K562 (cell line): ENCODE measurements at regions not wholly inside any gene's neighbourhood (a gene's known extent, or its start where the extent isn't known, plus 50 kb on each side); places are given as distances from the start of the nearest gene placed in this dataset.

Experiments
- ATAC-seq: fragments of 200-7000 bp; cut with Tn5 transposase; 3 replicates; pipeline ENCODE4 v1.9.1; 2020; ENCODE audit warnings: moderate library complexity
- BruUV-seq: library from RNA; stranded (reverse); fragments of 400-500 nt; replicated peaks from 2 replicates; lab custom pipeline; 2021; lab: Mats Ljungman, UMichigan
- CTCF ChIA-PET: fragments of 300-600 bp; formaldehyde crosslinking; extraction: SDS; loops from one replicate; lab custom pipeline; 2021; ENCODE audit warnings: low intra/inter-chr PET ratio; lab: Yijun Ruan, JAX
- POLR2A ChIA-PET: fragments of 300-600, 350-650 bp; sonication (Branson Sonifier 250); formaldehyde crosslinking; extraction: SDS; loops from one replicate; lab custom pipeline; 2021; ENCODE audit warnings: antibody characterized with exemption, inconsistent platforms; lab: Yijun Ruan, JAX
- DNase-seq, 4 experiments: peaks; one replicate each; pipeline versions ENCODE4 v3.0.0 to v3.0.0-alpha.2; 2011 to 2018; ENCODE audit warnings: low spot score in 3 of 4, mixed read lengths in 3 of 4; ENCODE audit errors: extremely low read depth in 1 of 4
- FAIRE-seq: peaks from 2 replicates; lab custom pipeline; 2011; peaks lifted over from hg19 to GRCh38; lab: Jason Lieb, UNC
- H2AFZ ChIP-seq: 2 replicates; pipeline ENCODE4 v1.6.0; 2011; ENCODE audit warnings: low read depth, low read length, control low read depth, inconsistent platforms
- H3K27ac ChIP-seq: fragments of 200-600 bp; 3 replicates; pipeline ENCODE4 v1.8.0; 2011; ENCODE audit warnings: low read depth, mild to moderate bottlenecking, control low read depth, inconsistent platforms, low read length, moderate library complexity, mixed read lengths; ENCODE audit errors: extremely low read depth
- H3K27me3 ChIP-seq, 2 experiments: fragments of 300-600 bp in 1 of 2; 2 replicates in 1 of 2; 3 replicates in 1 of 2; pipeline versions ENCODE4 v1.6.0 to v1.8.0; 2011; ENCODE audit warnings: inconsistent platforms in 2 of 2, low read length in 2 of 2, mild to moderate bottlenecking in 1 of 2, mixed read lengths in 1 of 2, moderate library complexity in 1 of 2; ENCODE audit not compliant: control insufficient read depth in 2 of 2, insufficient read depth in 2 of 2
- H3K36me3 ChIP-seq: fragments of 300-600 bp; 3 replicates; pipeline ENCODE4 v1.8.0; 2011; ENCODE audit warnings: mild to moderate bottlenecking, low read length, inconsistent platforms; ENCODE audit not compliant: control insufficient read depth, insufficient read depth
- H3K4me1 ChIP-seq, 2 experiments: fragments of 200-600 bp in 1 of 2; replicated peaks in 1 of 2; 2 replicates in 1 of 2; 3 replicates in 1 of 2; pipeline versions ENCODE4 v1.5.1 to v1.8.0; 2011; ENCODE audit warnings: inconsistent platforms in 2 of 2, low read length in 2 of 2, mild to moderate bottlenecking in 1 of 2, mixed read lengths in 1 of 2, moderate library complexity in 1 of 2; ENCODE audit not compliant: control insufficient read depth in 2 of 2, insufficient read depth in 2 of 2
- H3K4me2 ChIP-seq: 2 replicates; pipeline ENCODE4 v1.6.1; 2011; ENCODE audit warnings: low read length, control low read depth, inconsistent platforms, mixed read lengths; ENCODE audit not compliant: insufficient read depth
- H3K4me3 ChIP-seq: fragments of 200-600 bp; sonication (generic), shearing (Covaris generic); 2 replicates; pipeline ENCODE4 v1.5.1; 2016; ENCODE audit warnings: control low read depth, inconsistent platforms
- H3K79me2 ChIP-seq: fragments of 200-600 bp; 3 replicates; pipeline ENCODE4 v1.8.0; 2011; ENCODE audit warnings: low read length, inconsistent platforms; ENCODE audit not compliant: control insufficient read depth, insufficient read depth
- H3K9ac ChIP-seq, 2 experiments: 2 replicates each; pipeline versions ENCODE4 v1.6.0 to v1.6.1; 2011; ENCODE audit warnings: low read depth in 2 of 2, low read length in 2 of 2, control low read depth in 1 of 2, inconsistent platforms in 1 of 2, mild to moderate bottlenecking in 1 of 2, mixed read lengths in 1 of 2; ENCODE audit not compliant: insufficient read depth in 1 of 2
- H3K9me1 ChIP-seq: one replicate; pipeline ENCODE4 v1.6.0; 2011; ENCODE audit warnings: inconsistent platforms, mild to moderate bottlenecking, low read length, moderate library complexity; ENCODE audit not compliant: control insufficient read depth, insufficient read depth
- H3K9me3 ChIP-seq: replicated peaks from 2 replicates; pipeline ENCODE4 v1.5.1; 2011; ENCODE audit warnings: low read depth, low read length, inconsistent platforms; ENCODE audit not compliant: control insufficient read depth, insufficient read depth
- H4K20me1 ChIP-seq: replicated peaks from 2 replicates; pipeline ENCODE4 v1.6.1; 2011; ENCODE audit warnings: low read length, inconsistent platforms, mixed read lengths; ENCODE audit not compliant: control insufficient read depth, insufficient read depth
- ELF4 ChIP-seq: fragments of 450-650 bp; formaldehyde crosslinking; IDR thresholded peaks from 2 replicates; pipeline ENCODE4 v1.4.0; 2022; ENCODE audit warnings: missing genetic modification characterization
- EP400 ChIP-seq: fragments of 450-650 bp; IDR thresholded peaks from 2 replicates; pipeline ENCODE4 v1.6.1; 2017; ENCODE audit warnings: antibody characterized with exemption, mild to moderate bottlenecking, moderate library complexity
- PURB ChIP-seq: sonication (generic); formaldehyde crosslinking; IDR thresholded peaks from 2 replicates; pipeline ENCODE4 v1.9.0; 2021; ENCODE audit warnings: low read depth, mild to moderate bottlenecking, missing genetic modification reagents
- SMAD4 ChIP-seq: fragments of 250-450 bp; sonication (Bioruptor Pico); conservative IDR thresholded peaks from 2 replicates; pipeline ENCODE4 v1.8.0; 2021; ENCODE audit warnings: inconsistent platforms, mild to moderate bottlenecking, moderate library complexity
- WGBS: fragments of 100-300 bp; shearing (Covaris generic); methylation state at CpG from one replicate; pipeline ENCODE4 v1.1.6; 2016; ENCODE audit warnings: low coverage, mixed read lengths; ENCODE audit not compliant: insufficient coverage; ENCODE audit errors: missing lambda C conversion rate; 5-methylcytosine and 5-hydroxymethylcytosine counted together
- in situ Hi-C: fragments of 300-500 bp; cut with MboI; formaldehyde crosslinking; loops from 4 replicates; pipeline ENCODE4 v1.15.0; 2018; ENCODE audit warnings: inconsistent platforms, mixed read lengths
- intact Hi-C: fragments of 100-400 bp; cut with micrococcal nuclease; formaldehyde crosslinking; loops from 2 replicates; pipeline ENCODE4 v1.14.2; 2022
- TF ChIP-seq, protein P1 (sequence below): sonication (generic); formaldehyde crosslinking; IDR thresholded peaks from 2 replicates; pipeline ENCODE4 v1.8.0; 2023; ENCODE audit warnings: mild to moderate bottlenecking, missing genetic modification reagents

- Histone ChIP-seq H3K9ac (no peak overlapping the region), H3K4me3 (no peak overlapping the region), H3K9me1 (peaks cover 4% of the 10 kb centered on the region), H4K20me1 (peaks cover 5% of the 10 kb centered on the region), H3K27ac (no peak overlapping the region), H3K9me3 (no peaks in the 10 kb centered on the region), H3K79me2 (no peaks in the 10 kb centered on the region), H3K4me1 (no peaks in the 10 kb centered on the region; a peak in 3 of 5 replicates), H2AFZ (no peak overlapping the region), H3K4me2 (no peak overlapping the region), H3K36me3 (no peaks in the 10 kb centered on the region), H3K27me3 (peaks cover 25 to 98% of the 10 kb centered on the region in 2 experiments; a peak in 4 of 5 replicates)
- no peak for FAIRE-seq
- in situ Hi-C loops (no loop called here), intact Hi-C loops (loop anchor here (5.0 kb wide), 1 partner anchor 113 kb away; no protein-coding TSS in a partner anchor)
- TF ChIP-seq SMAD4 (CRISPR knock-in tag) (no peak), PURB (CRISPR knock-in tag) (no peak), EP400 (no peak), ELF4 (CRISPR knock-in tag) (no peak)
- TF ChIP-seq, protein P1, sequence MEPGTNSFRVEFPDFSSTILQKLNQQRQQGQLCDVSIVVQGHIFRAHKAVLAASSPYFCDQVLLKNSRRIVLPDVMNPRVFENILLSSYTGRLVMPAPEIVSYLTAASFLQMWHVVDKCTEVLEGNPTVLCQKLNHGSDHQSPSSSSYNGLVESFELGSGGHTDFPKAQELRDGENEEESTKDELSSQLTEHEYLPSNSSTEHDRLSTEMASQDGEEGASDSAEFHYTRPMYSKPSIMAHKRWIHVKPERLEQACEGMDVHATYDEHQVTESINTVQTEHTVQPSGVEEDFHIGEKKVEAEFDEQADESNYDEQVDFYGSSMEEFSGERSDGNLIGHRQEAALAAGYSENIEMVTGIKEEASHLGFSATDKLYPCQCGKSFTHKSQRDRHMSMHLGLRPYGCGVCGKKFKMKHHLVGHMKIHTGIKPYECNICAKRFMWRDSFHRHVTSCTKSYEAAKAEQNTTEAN (CRISPR knock-in tag): no peak
- WGBS: 12% methylated on average over 16 of the region's 16 CpGs
- BruUV-seq: no TSS peak
- ChIA-PET POLR2A (interaction anchor here (0.5 to 0.6 kb wide), 2 partner anchors 19 to 519 kb away, joined by 3 to 4 read pairs; no protein-coding TSS in a partner anchor), CTCF (no interaction called here)
- ATAC-seq: no peak
- DNase-seq: no peak
Measured at GRCh38 chr2:120953843-120954584, 218.3 kb downstream of the GLI2 start.
